Adipocyte (in vitro differentiated cells): ENCODE measurements at regions not wholly inside any gene's neighbourhood (a gene's known extent, or its start where the extent isn't known, plus 50 kb on each side); places are given as distances from the start of the nearest gene placed in this dataset.

Experiments
- DNase-seq: peaks from one replicate; pipeline ENCODE4 v3.0.0-alpha.2; 2015; ENCODE audit warnings: low read depth
- H3K27me3 ChIP-seq: replicated peaks from 2 replicates; pipeline ENCODE4 v1.7.0; 2013; ENCODE audit warnings: mild to moderate bottlenecking, low read length, moderate library complexity; ENCODE audit not compliant: control insufficient read depth, insufficient read depth
- H3K36me3 ChIP-seq: 2 replicates; pipeline ENCODE4 v1.7.0; 2013; ENCODE audit warnings: low read length, mild to moderate bottlenecking, moderate library complexity; ENCODE audit not compliant: control insufficient read depth, insufficient read depth, severe bottlenecking
- H3K4me1 ChIP-seq: 2 replicates; pipeline ENCODE4 v1.7.0; 2013; ENCODE audit warnings: mild to moderate bottlenecking, low read length, moderate library complexity; ENCODE audit not compliant: control insufficient read depth, insufficient read depth
- H3K4me3 ChIP-seq: 2 replicates; pipeline ENCODE4 v1.7.0; 2013; ENCODE audit warnings: mild to moderate bottlenecking, low read length, moderate library complexity
- H3K9ac ChIP-seq: 2 replicates; pipeline ENCODE4 v1.7.0; 2013; ENCODE audit warnings: mild to moderate bottlenecking, low read length, moderate library complexity
- H3K9me3 ChIP-seq: 2 replicates; pipeline ENCODE4 v1.7.0; 2013; ENCODE audit warnings: mild to moderate bottlenecking, low read length, moderate library complexity; ENCODE audit not compliant: control insufficient read depth

GRCh38 chr7:69448071-69448470, 150.2 kb upstream of the AUTS2 start:
- Histone ChIP-seq H3K36me3 (no peaks in the 10 kb centered on the region), H3K4me1 (peaks cover 20% of the 10 kb centered on the region), H3K9ac (no peak overlapping the region), H3K4me3 (no peak overlapping the region), H3K9me3 (no peaks in the 10 kb centered on the region), H3K27me3 (no peaks in the 10 kb centered on the region)
- DNase-seq = no peak

- Histone ChIP-seq H3K27me3 (no peaks in the 10 kb centered on the region), H3K36me3 (no peaks in the 10 kb centered on the region), H3K4me1 (peaks cover 15% of the 10 kb centered on the region), H3K4me3 (no peak overlapping the region), H3K9ac (no peak overlapping the region), H3K9me3 (no peaks in the 10 kb centered on the region)
- no peak for DNase-seq
Observed at GRCh38 chr7:69450456-69450855, 147.8 kb upstream of the AUTS2 start.

GRCh38 chr7:69451715-69452114, 146.6 kb upstream of the AUTS2 start:
- no peaks in the 10 kb centered on the region for H3K27me3 ChIP-seq
- DNase-seq = no peak
- no peak overlapping the region for H3K4me3 ChIP-seq
- no peaks in the 10 kb centered on the region for H3K36me3 ChIP-seq
- H3K9ac ChIP-seq = no peak overlapping the region
- no peaks in the 10 kb centered on the region for H3K9me3 ChIP-seq
- peaks cover 11% of the 10 kb centered on the region for H3K4me1 ChIP-seq

- H3K27me3 ChIP-seq = no peaks in the 10 kb centered on the region
- H3K9ac ChIP-seq = no peak overlapping the region
- peaks cover 14% of the 10 kb centered on the region for H3K4me1 ChIP-seq
- no peaks in the 10 kb centered on the region for H3K36me3 ChIP-seq
- H3K9me3 ChIP-seq = no peaks in the 10 kb centered on the region
- no peak for DNase-seq
- no peak overlapping the region for H3K4me3 ChIP-seq
Observed at GRCh38 chr7:69452797-69453196, 145.5 kb upstream of the AUTS2 start.

GRCh38 chr7:69457595-69458504, 140.4 kb upstream of the AUTS2 start:
- Histone ChIP-seq H3K9me3 (no peaks in the 10 kb centered on the region), H3K36me3 (no peaks in the 10 kb centered on the region), H3K4me1 (peaks cover 13% of the 10 kb centered on the region), H3K27me3 (no peaks in the 10 kb centered on the region), H3K4me3 (peak overlapping the region; percentile 58), H3K9ac (peak overlapping the region; percentile 30)
- peak; percentile 14 for DNase-seq

GRCh38 chr7:69464035-69464434, 134.2 kb upstream of the AUTS2 start:
- peaks cover 7% of the 10 kb centered on the region for H3K9me3 ChIP-seq
- H3K9ac ChIP-seq = no peak overlapping the region
- DNase-seq = no peak
- no peaks in the 10 kb centered on the region for H3K36me3 ChIP-seq
- no peaks in the 10 kb centered on the region for H3K4me1 ChIP-seq
- H3K27me3 ChIP-seq = no peaks in the 10 kb centered on the region
- H3K4me3 ChIP-seq = no peak overlapping the region

GRCh38 chr7:69465262-69465661, 133.0 kb upstream of the AUTS2 start:
- no peak overlapping the region for H3K9ac ChIP-seq
- no peaks in the 10 kb centered on the region for H3K36me3 ChIP-seq
- no peaks in the 10 kb centered on the region for H3K4me1 ChIP-seq
- DNase-seq = no peak
- H3K27me3 ChIP-seq = no peaks in the 10 kb centered on the region
- H3K9me3 ChIP-seq = peaks cover 15% of the 10 kb centered on the region
- no peak overlapping the region for H3K4me3 ChIP-seq

- peaks cover 16% of the 10 kb centered on the region for H3K9me3 ChIP-seq
- no peak overlapping the region for H3K4me3 ChIP-seq
- no peaks in the 10 kb centered on the region for H3K4me1 ChIP-seq
- H3K9ac ChIP-seq = no peak overlapping the region
- H3K36me3 ChIP-seq = no peaks in the 10 kb centered on the region
- no peak for DNase-seq
- no peaks in the 10 kb centered on the region for H3K27me3 ChIP-seq
Observed at GRCh38 chr7:69467826-69468225, 130.4 kb upstream of the AUTS2 start.

- H3K4me3 ChIP-seq = no peak overlapping the region
- DNase-seq = peak; percentile 77
- no peaks in the 10 kb centered on the region for H3K9me3 ChIP-seq
- no peak overlapping the region for H3K9ac ChIP-seq
- H3K27me3 ChIP-seq = no peaks in the 10 kb centered on the region
- peaks cover 11% of the 10 kb centered on the region for H3K4me1 ChIP-seq
- H3K36me3 ChIP-seq = no peaks in the 10 kb centered on the region
Observed at GRCh38 chr7:69476416-69476815, 121.9 kb upstream of the AUTS2 start.

- H3K4me3 ChIP-seq = no peak overlapping the region
- DNase-seq = no peak
- peaks cover 3% of the 10 kb centered on the region for H3K4me1 ChIP-seq
- H3K9ac ChIP-seq = no peak overlapping the region
- H3K36me3 ChIP-seq = no peaks in the 10 kb centered on the region
- H3K9me3 ChIP-seq = no peaks in the 10 kb centered on the region
- no peaks in the 10 kb centered on the region for H3K27me3 ChIP-seq
Observed at GRCh38 chr7:69482676-69483075, 115.6 kb upstream of the AUTS2 start.

- Histone ChIP-seq H3K9ac (no peak overlapping the region), H3K36me3 (no peaks in the 10 kb centered on the region), H3K4me1 (peaks cover 3% of the 10 kb centered on the region), H3K9me3 (no peaks in the 10 kb centered on the region), H3K27me3 (no peaks in the 10 kb centered on the region), H3K4me3 (no peak overlapping the region)
- no peak for DNase-seq
Observed at GRCh38 chr7:69489533-69489932, 108.7 kb upstream of the AUTS2 start.

- no peaks in the 10 kb centered on the region for H3K4me1 ChIP-seq
- H3K9ac ChIP-seq = no peak overlapping the region
- peaks cover 11% of the 10 kb centered on the region for H3K9me3 ChIP-seq
- no peak for DNase-seq
- H3K27me3 ChIP-seq = peaks cover 16% of the 10 kb centered on the region
- H3K4me3 ChIP-seq = no peak overlapping the region
- no peaks in the 10 kb centered on the region for H3K36me3 ChIP-seq
Observed at GRCh38 chr7:69498671-69499070, 99.6 kb upstream of the AUTS2 start.
